ENCODE measurements at regions not wholly inside any gene's neighbourhood (a gene's known extent, or its start where the extent isn't known, plus 50 kb on each side); places are given as distances from the start of the nearest gene placed in this dataset.

DNA sequence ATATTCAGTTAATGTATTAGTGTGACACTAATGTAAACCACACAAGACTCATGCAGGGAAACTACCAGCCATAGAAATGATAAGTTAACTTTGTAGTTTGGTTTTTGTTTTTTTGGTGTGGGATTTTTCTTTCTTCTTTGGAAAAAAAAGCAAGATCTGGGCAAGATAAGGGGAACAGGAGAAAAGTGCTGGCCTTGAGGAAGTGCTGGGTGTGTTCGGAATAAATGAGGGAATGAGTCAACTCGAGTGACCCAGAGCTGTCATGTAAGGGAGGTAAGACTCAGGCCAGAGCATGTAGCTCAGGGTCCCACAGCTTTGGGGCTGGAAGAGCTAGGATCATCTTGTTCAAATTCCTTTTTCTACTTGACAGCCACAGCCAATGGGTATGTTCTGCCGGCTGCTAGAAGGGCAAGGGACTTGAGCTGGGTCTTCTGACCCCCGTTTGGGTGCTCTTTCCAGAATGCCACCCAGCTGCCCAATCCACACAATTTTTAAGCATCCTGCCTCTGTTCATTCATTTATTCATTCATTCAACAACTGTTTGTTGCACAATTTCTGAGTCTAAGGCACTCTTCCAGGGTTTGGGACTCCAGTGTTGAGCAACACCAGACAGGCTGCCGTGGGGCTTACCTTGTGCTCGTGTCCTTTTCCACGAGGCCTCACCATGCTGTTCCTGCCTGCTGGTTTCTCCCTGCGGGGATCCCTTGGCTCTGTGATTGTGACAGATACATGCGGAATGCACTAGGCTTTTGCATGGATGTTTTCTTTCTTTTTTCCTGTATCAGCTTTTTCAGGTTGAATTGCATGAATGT lies 54.5 kb downstream of the CLDN34 start:
- DNase-seq: no peak

DNA sequence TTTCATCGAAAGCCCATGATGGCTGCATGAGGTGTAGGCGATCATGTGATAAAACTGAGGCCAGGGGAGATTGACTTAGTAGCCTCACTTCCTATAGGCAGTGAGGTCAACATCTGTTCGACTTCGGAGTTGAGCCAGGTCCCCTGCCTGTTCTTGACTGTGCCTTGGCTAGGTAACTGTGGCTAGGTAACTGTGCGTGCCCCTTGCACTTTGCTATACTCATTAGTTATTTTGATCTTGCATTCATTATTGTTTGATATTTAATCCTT lies 55.0 kb downstream of the CLDN34 start:
- no peak for DNase-seq

DNA sequence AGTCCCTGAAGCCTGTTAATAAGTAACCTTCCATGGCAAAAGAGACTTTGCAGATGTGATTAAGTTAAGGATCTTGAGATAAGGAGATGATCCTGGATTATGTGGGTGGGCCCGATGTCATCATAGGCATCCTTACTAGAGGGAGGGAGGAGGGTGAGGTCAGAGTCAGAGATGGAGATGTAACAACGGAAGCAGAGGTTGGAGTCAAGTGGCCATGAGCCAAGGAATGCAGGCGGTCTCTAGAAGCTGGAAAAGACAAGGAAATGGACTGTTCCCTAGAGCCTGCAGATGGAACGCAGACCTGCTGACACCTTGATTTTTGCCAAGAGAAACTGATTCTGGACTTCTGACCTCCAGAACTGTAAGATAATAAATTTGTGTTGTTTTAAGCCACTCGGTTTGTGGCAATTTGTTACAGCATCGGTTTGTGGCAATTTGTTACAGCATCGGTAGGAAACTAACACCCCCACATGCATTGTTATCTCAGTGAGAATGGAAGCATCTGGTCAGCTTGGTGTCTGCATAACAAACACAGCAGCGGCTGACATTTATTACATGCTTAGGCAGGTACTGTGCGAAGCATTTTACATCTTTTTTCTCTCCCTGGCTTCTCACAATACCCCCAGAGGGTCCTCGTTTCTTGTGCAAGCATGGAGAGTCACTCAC lies 55.6 kb downstream of the CLDN34 start:
- no peak for DNase-seq

DNA sequence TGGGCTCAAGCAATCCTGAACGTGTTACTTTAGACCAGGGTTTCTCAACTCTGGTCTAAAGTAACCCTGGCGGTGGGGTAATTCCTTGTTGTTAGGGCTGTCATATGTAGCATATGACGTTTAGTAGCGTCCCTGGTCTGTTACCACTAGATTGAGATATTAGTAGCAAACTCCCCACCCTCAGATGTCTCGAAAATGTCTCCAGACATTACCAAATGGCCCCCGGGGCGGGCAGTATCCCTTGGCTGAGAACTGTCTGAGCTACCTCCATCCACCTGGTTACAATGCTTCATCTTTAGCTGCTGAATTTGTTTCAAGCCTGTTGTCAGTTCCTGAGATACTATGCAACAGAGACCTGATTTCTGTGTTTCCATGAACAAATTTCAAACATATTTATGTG lies 56.7 kb downstream of the CLDN34 start:
- no peak for DNase-seq

DNA sequence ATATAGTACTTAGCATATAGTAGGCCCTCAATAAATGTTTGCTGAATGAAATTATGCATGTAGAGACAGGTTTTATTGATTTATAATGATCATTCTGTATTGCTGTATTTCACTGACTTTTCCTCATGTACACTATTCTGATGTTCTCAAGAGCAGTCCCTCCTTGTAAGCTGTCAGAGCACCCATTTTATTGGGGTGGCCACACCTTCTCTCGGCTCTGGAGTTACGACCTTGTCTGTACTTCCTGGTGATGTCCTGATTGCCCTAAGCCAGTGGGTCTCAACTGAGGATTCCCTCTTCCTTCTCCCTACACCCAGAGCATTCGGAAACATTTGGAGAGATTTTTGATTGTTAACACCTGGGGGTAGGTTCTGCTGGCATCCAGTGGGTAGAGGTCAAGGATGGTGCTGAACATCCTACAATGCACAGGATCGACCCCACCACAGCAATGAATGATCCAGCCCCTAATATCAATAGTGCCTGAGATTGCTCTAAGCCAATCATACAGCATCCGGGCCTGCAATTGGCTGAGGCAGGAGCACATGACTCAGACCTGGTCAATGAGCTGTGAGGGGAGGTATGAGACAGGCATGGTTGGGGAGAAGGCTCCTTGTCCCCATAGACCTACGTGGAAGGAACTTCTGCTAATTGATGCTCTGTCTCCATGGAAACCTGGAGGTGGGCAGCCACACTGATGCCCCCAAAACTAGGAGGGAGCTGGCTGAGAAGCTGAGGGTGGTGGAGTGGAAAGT lies 58.8 kb downstream of the CLDN34 start:
- DNase-seq: no peak

DNA sequence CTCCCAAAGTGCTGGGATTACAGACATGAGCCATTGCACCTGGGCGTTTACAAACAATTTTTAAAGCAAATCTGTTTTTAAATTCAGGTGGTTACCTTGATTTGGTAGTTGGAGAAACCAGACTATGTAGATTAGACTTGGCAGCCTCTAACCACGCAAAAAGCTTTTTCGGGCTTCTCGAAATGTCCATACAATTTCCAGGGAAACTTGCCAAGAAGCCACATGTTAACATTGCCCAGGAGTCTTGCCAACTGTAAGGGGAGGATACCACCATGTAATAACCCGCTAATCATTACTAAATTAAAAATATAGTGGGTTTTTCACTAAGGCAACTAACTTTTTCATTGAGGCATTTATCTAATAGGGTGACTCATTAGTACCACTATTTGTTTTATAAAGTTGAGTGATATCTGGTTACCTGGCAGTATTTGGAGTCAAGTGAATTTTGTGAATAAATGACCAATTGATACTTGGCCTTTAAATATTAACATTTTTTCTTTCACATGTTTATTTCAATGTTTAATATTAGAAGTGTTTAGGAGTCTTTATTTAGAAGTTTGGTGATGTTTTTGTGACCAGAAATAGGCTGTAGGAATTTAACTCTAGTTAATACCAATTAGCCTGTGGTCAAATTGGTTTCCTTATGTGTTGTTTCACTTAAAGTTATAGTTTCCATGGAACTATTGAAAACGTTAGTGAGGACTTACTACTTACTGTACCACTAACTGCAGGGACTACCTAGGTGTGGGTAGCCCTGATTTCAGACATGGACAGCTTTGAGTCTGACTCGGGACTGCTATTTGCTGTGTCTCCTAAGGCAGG lies 61.3 kb downstream of the CLDN34 start:
- DNase-seq: no peak

DNA sequence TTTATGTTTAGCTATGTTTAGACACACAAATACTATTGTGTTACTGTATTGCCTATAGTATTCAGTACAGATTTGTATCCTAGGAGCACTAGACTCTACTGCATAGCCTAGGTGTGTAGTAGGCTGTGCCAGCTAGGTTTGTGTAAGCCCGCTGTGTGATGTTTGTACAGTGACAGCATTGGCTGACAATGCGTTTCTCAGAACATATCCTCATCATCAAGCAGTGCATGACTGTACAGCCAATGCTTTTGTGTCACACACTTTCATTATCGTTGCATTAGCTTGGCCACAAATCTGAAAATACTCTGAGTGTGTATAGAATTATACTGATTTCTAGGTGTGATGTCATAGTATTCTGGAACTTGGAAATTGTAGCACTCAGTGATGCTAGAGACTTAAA lies 63.4 kb downstream of the CLDN34 start:
- no peak for DNase-seq

DNA sequence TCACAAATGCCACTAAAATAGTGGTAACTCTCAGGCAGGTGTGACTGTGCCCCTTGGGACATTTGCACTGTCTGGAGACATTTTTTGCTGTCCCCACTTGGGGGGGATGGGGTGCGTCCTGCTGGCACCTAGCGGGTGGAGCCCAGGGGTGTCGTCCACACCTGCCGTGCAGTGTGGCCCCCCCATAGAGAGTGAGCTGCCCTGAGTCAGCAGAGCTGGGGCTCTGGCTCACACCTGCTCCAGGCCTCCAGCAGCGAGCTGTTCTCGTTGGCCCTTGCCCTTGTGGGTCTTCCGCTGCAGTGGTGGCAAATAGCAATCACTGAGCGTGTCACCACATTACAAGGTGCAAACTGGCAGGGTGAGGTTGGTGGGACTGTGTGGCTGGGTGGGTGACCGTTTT lies 64.6 kb downstream of the CLDN34 start:
- no peak for DNase-seq

DNA sequence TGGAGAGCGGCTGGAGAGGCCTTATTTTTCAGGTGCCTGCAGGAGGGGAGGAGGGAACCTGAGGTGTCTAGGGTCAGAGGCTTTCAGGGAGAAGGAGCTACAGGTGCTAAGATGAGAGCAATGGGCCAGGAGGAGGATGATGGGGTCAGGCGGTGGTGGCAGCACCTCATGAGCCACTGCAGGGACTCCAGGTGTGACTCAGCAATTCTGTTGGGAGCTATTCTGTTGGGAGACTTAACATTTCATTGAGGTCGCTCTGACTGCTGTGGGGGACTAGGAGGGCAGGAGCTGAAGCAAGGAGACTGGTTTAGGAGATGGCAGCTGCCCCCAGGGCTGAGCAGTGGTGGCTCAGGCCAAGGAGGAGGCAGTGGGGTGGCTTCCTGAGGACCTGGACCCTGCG lies 65.0 kb downstream of the CLDN34 start:
- no peak for DNase-seq

DNA sequence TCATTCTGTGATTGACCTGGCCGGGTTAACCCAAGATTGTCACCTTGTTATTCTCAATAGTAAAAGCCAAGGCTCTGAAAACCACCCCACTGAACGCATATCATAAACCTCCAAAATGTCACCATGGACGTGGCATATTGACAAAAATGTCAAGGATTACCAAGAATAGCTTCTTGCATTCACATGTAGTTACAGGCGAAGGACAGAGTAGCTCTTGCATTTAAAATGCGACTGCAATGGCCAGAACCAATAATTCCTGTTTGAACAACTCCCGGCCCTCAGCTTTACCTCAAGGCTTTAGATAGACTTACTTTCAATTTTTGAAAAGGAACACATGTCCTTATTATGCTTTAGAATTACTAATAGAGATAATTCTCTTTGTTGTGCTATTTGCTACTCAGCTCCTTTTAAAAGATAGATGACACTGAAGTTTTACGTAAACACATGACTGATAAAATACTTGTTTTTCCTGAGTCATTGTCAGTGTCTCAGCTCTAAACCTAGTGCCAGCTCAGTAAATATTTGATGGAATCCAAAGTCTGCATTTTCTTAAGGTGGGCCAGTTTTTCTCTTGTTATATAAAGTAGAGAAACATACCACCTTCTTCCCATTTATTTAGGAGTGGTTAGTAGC lies 66.3 kb downstream of the CLDN34 start:
- no peak for DNase-seq

DNA sequence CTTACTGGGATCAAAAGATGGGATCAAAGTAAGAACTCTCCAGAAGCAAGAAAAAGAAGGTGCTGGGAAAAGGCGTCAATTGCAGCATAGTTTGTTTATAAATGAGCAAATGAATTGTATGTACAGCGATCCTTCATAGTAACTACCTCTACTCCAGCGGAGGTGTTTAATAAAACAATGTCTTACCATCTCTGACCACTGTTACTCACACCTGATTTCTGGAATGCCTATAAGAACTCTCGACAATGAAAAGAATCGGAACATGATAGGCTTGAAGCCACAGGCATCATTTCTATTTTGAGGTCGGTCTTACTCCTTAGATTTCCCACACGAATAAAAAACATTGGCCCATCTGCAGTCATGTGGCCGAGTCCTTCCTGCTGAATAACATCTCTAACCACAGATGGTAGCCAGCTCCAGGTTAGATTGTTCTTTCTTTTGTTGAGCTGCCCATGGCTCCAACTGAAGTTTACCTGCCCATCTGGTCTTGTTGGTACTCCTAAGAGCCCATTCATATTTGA lies 67.6 kb downstream of the CLDN34 start:
- DNase-seq: no peak

DNA sequence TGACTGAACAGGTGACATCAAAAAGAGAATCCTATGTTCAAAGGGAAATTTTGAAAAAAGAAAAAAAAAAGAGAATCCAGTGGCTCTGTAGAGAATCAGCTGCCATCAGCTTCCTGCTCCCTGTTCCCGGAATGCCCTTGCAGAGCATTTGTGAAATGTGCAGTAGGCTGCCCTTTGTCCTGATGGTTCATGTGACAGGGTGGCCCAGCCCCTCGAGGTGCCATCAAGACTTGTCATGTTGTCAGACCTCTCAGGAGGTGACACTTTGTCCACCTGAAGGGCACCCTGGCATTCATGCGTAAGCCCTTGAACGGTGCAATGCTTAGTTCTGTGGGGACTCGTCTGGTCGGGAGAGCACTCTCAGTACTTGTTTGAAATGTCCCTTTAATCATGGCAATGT lies 71.4 kb downstream of the CLDN34 start:
- no peak for DNase-seq

DNA sequence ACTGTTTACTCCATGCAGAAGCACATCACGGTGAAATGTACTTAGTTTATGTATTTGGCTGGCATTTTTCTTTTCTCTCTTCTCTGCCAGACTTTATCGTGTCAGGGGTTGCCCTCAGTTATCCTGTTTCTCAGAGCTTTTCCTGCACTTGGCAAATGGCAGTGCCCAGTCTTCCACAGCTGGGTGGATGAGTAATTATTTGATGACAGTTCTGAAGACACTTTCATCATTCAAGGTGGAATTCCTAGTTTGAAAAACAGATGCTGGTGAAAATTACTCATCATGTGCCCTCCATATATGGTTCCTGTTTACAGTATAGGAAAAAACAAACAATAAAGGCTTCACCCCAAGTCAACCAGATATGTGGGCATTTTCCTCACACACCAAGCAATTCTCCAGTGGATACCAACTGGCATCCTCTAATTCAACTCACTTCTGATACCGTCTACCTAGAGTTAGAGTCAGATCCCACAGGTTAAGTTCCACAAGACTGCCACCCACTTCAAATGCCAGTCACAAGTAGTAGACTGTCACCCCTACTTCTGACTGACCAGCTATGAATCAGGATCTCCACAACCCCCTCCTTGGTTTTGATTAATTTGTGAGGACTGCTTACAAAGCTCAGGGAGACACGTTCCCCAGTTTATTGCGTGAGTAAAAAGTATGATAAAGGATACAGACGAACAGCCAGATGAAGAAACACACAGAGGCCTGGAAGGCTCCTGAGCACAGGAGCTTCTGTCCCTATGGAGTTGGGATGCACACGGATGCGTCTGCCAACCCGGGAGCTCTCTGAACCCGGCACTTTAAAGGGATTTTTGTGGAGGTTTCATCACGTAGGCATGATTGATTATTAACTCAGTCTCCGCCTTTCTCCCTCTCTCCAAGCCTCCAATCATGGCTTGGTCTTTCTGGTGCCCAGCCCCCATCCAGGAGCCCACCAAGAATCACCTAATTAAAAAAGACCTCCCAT lies 72.9 kb downstream of the CLDN34 start:
- no peak for DNase-seq

DNA sequence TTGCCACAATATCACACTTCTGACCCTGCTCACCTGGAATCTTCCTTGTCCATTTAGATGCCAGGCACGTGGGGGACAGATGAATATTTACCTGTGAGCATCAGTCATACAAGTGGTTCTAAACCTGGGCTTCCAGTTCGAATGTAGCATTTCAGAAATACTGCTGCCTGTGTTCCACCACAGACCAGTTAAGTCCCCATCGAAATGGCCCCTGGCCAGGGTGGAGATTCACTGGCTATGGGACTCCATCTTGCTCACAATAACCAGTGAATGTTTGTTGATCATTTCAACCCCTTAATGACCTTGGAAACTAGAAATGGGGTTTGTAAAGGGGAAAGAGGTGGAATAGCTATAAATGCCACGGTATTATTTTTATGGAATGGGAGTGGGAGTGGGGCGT lies 73.8 kb downstream of the CLDN34 start:
- no peak for DNase-seq

DNA sequence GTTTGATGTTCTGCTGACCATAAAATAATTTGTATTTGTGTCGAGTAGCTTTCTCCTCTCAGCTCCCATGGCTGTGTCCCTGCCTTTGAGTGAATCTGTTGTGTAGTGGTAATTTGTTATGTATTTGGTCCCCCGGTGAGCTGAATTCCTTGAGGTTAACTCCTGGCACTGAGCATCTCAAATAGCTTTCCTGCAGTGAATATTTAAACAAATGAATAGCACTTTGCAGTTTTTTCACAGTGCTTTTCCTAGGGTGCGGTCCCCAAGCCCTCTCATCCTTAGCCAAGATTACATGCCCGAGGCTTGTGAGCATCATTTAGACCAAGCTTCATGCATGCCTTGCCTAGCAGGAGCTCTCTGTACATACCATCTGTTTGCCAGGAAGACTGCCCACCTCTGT lies 74.2 kb downstream of the CLDN34 start:
- no peak for DNase-seq

DNA sequence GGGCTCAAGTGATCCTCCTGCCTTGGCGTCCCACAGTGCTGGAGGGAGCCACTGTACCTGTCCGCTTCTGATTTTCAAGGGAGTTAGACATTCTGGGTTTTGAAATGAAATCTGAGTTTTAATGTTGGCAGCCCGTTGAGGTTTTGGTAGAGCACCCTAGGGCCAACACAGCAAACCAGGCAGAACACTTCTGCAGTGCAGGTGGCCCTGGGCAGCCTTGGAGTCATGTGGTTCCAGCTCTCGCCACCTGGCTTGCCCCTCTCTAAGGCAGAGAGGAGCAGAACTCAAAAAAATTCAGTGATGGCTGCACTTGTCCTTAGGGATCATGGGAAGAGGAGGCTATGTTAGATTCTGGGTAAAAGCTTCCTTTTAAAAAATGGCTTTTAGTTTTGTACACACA lies 74.9 kb downstream of the CLDN34 start:
- no peak for DNase-seq

DNA sequence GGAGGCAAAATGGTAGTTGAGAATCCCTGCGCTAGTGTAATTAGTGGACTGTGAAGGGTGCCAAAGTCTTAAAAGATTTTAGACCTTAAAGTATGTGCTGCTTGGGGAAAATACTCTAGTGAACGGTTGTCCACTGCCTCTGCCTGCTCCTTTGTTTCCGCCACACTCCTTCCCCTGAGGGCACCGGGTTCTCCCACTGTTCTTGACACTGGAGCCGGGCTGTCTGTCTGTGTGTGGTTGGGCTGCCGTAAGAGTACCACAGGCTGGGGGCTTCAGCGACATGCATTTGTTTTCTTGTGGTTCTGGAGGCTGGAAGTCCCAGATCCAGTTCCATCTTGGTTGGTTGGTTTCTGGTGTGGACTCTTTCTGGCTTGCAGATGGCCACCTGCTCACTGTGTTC lies 76.2 kb downstream of the CLDN34 start:
- DNase-seq: no peak

DNA sequence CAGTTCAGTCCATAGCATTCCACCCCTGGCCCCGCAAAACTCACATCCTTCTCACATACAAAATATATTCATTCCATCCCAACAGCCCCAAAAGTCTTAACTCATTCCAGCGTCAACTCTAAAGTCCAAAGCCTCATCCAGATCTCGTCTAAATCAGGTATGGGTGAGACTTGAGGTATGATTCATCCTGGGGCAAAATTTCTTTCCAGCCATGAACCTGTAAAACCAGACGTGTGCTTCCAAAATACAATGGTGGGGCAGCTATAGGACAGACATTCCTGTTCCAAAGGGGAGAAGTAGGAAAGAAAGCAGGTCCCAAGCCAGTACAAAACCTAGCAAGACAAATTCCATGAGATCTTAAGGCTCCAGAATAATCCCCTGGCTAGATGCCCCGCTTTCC lies 76.9 kb downstream of the CLDN34 start:
- DNase-seq: no peak

DNA sequence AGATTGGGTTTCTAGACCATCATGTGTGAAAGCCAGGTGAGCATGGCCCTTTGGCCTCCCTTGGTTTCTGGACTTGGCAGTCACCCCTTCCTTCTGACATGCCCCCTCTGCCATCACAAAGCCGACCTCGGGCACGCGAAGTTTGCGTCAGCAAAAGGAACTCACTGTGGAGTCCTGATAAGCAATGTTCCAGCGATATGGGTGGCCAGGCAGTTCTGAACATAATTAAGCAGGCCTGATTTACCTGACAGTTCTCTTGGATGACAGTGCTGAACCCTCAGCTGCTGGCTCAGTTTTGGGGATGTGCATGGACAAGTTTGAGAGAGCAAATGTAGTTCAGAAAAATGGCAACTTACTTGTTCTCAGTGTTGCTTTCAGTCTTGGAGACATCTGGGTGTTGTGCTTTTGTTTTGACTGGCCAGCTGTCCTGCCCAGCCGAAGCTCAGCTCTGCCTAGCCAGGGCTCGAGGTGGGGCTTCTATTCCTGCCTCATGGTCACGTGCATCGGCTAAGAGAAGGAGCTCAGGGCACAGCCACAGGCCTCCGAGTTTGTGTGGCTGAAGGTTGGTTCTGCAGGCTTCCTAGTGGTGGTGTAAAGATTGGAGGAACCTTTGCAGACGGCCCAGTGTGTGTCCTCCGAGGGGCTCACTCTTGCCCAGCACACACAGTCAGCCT lies 78.3 kb downstream of the CLDN34 start:
- no peak for DNase-seq

DNA sequence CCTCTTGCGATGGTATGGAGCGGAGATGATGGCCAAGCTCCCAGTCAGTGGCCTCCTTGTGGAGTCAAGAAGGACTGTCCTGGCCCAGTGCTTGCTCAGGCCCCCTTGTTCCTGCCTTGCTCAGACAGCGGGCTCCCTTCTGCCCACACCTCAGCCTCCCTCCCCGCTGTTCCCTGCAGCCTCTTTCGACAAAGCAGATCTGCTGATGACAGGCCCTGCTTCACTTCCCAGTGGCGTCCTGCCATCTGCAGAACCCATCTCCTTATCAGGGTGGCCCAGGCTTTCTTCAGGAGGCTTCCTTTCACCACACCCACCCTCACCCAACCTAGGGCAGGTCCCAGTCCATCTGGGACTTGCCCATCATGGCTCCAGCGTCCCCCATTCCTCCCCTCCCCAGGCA lies 80.0 kb downstream of the CLDN34 start:
- DNase-seq: no peak

DNA sequence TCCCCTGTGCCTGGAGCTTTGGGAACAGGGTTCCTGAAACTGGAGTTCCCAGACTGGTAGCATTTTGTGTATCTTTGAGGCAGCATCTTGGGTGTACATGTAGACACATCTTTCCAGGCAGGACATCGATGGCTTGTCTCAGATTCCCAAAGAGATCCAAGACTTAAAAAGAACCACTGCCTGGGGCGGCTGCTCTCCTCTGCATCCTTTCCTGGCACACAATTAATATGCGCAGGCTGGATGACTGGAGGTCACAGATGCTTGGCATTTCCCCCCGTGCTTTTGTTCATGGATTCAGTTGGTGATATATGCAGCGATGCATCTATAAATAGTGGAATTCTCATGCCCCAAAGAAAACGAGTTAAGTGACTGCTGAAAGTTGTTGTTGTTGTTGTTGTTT lies 80.5 kb downstream of the CLDN34 start:
- DNase-seq: no peak

Measured in NK-92 treated with Interleukin-12 subunit alpha and Interleukin-12 subunit beta, amount 100 ng/mL, for 24 hours (cell line).